ENCODE measurements at regions not wholly inside any gene's neighbourhood (a gene's known extent, or its start where the extent isn't known, plus 50 kb on each side); places are given as distances from the start of the nearest gene placed in this dataset.

GRCh38 chr15:62482785-62483429 is 317.8 kb upstream of the C2CD4B start:
- H3K36me3 Mint-ChIP-seq (ENCODE audit: insufficient read depth, unreplicated experiment) = no peaks in the 10 kb centered on the region
- no TSS peak for BruUV-seq (replicated peaks)

GRCh38 chr15:62483814-62484213 is 318.7 kb upstream of the C2CD4B start:
- no peak for TF ChIP-seq CTCF (IDR thresholded peaks at IDR 0.05; ENCODE audit: unreplicated experiment)
- CTCF ChIA-PET = interaction anchor here (0.5 kb wide), 1 partner anchor 45 kb away, joined by 3 read pairs; no protein-coding TSS in a partner anchor
- Mint-ChIP-seq H3K4me3 (ENCODE audit: low read depth, unreplicated experiment) (no peak overlapping the region), H3K9me3 (ENCODE audit: low read depth, unreplicated experiment) (no peaks in the 10 kb centered on the region), H3K36me3 (ENCODE audit: insufficient read depth, unreplicated experiment) (no peaks in the 10 kb centered on the region), H3K27ac (ENCODE audit: unreplicated experiment) (no peak overlapping the region), H3K4me1 (ENCODE audit: low read depth, unreplicated experiment) (no peaks in the 10 kb centered on the region), H3K27me3 (ENCODE audit: unreplicated experiment) (no peaks in the 10 kb centered on the region)
- no TSS peak for BruUV-seq (replicated peaks)
- DNase-seq = no peak
- intact Hi-C loops (cut with micrococcal nuclease; ENCODE audit: unreplicated experiment) = no loop called here

More at GRCh38 chr15:62482785-62483429, 317.8 kb upstream of the C2CD4B start:
- peaks cover under 1% of the 10 kb centered on the region for H3K27me3 Mint-ChIP-seq (ENCODE audit: unreplicated experiment)
- no peak for TF ChIP-seq CTCF (IDR thresholded peaks at IDR 0.05; ENCODE audit: unreplicated experiment)
- CTCF ChIA-PET = no interaction called here
- intact Hi-C loops (cut with micrococcal nuclease; ENCODE audit: unreplicated experiment) = no loop called here
- no peak overlapping the region for H3K27ac Mint-ChIP-seq (ENCODE audit: unreplicated experiment)
- H3K4me1 Mint-ChIP-seq (ENCODE audit: low read depth, unreplicated experiment) = no peaks in the 10 kb centered on the region
- peak; percentile 30 for DNase-seq
- no peaks in the 10 kb centered on the region for H3K9me3 Mint-ChIP-seq (ENCODE audit: low read depth, unreplicated experiment)
- no peak overlapping the region for H3K4me3 Mint-ChIP-seq (ENCODE audit: low read depth, unreplicated experiment)

GRCh38 chr15:62485170-62485720 is 320.2 kb upstream of the C2CD4B start:
- DNase-seq = no peak
- CTCF ChIA-PET = no interaction called here
- Mint-ChIP-seq H3K36me3 (ENCODE audit: insufficient read depth, unreplicated experiment) (no peaks in the 10 kb centered on the region), H3K27me3 (ENCODE audit: unreplicated experiment) (no peaks in the 10 kb centered on the region), H3K4me1 (ENCODE audit: low read depth, unreplicated experiment) (no peaks in the 10 kb centered on the region), H3K4me3 (ENCODE audit: low read depth, unreplicated experiment) (no peak overlapping the region), H3K27ac (ENCODE audit: unreplicated experiment) (no peak overlapping the region), H3K9me3 (ENCODE audit: low read depth, unreplicated experiment) (no peaks in the 10 kb centered on the region)
- intact Hi-C loops (cut with micrococcal nuclease; ENCODE audit: unreplicated experiment) = no loop called here
- BruUV-seq (replicated peaks) = no TSS peak
- TF ChIP-seq CTCF (IDR thresholded peaks at IDR 0.05; ENCODE audit: unreplicated experiment) = no peak

- Mint-ChIP-seq H3K27ac (ENCODE audit: unreplicated experiment) (no peak overlapping the region), H3K36me3 (ENCODE audit: insufficient read depth, unreplicated experiment) (no peaks in the 10 kb centered on the region), H3K9me3 (ENCODE audit: low read depth, unreplicated experiment) (no peaks in the 10 kb centered on the region), H3K27me3 (ENCODE audit: unreplicated experiment) (no peaks in the 10 kb centered on the region), H3K4me3 (ENCODE audit: low read depth, unreplicated experiment) (no peak overlapping the region), H3K4me1 (ENCODE audit: low read depth, unreplicated experiment) (no peaks in the 10 kb centered on the region)
- no TSS peak for BruUV-seq (replicated peaks)
- CTCF ChIA-PET = no interaction called here
- no peak for TF ChIP-seq CTCF (IDR thresholded peaks at IDR 0.05; ENCODE audit: unreplicated experiment)
- intact Hi-C loops (cut with micrococcal nuclease; ENCODE audit: unreplicated experiment) = no loop called here
- DNase-seq = no peak
These were observed 321.0 kb upstream of the C2CD4B start for GRCh38 chr15:62486041-62486440.

Measured in Calu3 (cell line).